GM19238 (cell line): ENCODE measurements at regions not wholly inside any gene's neighbourhood (a gene's known extent, or its start where the extent isn't known, plus 50 kb on each side); places are given as distances from the start of the nearest gene placed in this dataset.
"Not testable (repeated sequence)": the region's sequence is repeated elsewhere in the genome, so short reads cannot be mapped to it uniquely, and the experiment has no call there.

Experiments
- DNase-seq: peaks from one replicate; pipeline ENCODE4 v3.0.0; 2011; ENCODE audit warnings: low spot score; ENCODE audit not compliant: insufficient read length

DNA sequence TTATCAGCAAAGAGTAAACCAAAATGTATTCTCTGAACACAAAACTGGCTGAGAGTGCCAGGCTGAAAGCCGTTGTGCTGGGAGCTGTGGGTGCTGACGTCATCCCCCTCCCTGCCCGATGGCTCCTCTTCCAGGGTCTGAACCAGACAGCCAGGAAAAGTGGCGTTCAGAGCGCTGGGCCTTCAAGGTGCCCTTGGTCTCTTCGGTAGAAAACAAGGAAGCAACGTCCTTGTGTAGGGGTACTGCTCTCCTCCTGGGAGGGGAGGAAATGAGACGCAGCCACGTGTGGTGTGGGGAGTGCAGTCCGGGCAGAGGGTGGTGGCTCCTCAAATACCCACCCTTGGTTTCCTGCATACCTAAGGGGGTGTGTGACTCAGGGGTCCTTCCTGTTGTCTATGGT lies 394.7 kb downstream of the SEC14L1 start:
- no peak for DNase-seq

- DNase-seq, result no peak
Measured at GRCh38 chr17:77535892-77536291, 395.1 kb downstream of the SEC14L1 start.

DNA sequence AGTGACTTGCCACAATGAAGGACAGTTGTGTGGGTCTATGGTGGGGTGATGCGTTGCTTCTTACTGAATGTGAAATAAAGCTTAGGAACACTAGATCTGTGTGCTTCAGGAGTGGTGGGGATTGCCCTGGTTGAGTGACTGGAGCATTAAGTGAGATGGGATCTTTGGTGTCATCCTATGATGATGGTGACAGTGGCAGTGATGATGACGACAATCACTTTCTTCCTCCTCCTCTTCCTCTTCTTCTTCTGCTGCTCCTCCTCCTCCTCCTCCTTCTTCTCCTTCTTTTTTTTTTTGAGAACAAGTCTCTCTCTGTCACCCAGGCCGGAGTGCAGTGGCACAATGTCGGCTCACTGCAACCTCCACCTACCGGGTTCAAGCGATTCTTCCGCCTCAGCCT lies 396.8 kb downstream of the SEC14L1 start:
- DNase-seq, result no peak

DNA sequence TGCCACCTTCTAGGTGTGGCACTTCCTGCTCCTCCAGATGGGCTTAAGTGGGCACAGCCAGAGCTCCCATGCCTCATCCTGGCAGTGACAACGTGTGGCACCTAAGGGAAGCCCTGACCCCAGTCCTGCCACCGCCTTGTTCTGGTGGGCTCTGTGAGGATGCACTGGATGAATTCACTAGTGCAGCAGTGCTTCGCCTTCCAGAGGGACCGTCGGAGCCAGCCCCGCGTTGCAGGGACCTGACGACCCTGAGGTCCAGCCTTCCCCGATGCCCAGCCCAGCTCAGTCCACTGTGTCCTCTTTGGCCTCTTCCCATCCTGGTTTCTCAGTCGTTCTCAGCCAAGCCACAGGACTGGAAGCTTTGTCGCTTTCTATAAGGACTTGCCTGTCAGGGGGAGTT lies 399.8 kb downstream of the SEC14L1 start:
- DNase-seq, result no peak

- DNase-seq, result no peak
Measured at GRCh38 chr17:77540975-77541374, 400.2 kb downstream of the SEC14L1 start.

DNA sequence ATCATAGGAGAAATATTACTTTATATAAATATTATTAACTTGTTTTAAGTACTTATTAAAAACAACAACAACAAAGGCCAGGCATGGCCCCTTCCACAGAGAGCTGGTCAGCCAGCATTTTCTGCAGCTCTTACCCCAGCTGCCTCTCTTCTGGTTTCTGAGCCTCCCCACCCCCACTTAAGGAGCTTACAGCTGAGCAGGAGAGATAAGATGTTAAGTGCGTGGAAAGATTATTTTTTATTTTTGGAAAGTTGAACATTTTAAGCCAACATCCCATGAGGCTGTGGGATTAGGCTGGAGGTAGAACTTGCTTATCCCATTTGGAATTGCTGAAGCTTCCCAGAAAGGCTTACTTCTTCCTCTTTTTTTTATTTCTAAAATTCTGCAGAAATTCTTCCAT lies 401.2 kb downstream of the SEC14L1 start:
- no peak for DNase-seq

DNA sequence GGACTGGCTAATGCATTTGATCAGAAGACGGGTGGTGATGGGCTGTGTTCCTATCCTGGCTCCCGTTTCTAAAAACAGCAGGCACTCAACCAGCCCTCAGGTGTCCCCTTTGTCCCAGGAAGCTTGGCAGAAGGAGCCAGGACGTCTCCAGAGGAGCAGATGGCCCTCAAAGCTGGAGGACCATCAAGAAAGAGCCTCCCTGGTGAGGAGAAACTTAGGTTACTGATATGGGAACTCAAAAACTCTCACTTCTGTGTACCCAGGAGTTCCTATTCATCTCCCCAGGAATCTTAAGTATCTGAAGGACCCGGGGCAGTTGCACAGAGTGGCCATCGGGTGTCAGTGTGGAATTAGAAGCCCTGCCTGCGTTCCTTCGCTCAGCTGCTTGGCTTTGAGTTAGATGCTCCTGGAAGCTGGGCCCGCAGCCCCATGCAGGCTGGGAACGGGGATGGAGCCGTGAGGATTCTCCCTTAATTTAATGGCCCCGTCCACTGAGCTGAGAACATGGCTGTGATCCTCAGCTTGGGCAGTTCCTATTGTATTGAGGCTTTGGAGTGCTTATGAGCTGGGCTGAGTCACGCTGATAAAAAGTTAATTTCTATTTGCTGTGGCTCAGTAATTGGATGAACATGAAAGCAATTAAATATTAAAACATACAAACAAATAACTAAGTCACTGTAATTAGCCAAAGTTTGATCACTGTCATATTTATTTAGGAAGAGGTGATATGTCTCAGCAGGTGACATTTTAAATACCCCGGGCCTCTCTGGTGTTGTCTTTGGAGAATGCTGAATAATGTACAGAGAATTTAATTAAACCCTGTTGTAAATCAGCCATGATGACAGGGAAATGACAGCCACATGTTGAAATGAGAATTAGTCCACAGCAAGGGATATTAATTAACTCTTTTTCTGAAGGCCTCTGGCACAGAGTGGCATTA lies 402.1 kb downstream of the SEC14L1 start:
- DNase-seq, result peak; percentile 56

- no peak for DNase-seq
Measured at GRCh38 chr17:77543801-77544200, 403.0 kb downstream of the SEC14L1 start.

DNA sequence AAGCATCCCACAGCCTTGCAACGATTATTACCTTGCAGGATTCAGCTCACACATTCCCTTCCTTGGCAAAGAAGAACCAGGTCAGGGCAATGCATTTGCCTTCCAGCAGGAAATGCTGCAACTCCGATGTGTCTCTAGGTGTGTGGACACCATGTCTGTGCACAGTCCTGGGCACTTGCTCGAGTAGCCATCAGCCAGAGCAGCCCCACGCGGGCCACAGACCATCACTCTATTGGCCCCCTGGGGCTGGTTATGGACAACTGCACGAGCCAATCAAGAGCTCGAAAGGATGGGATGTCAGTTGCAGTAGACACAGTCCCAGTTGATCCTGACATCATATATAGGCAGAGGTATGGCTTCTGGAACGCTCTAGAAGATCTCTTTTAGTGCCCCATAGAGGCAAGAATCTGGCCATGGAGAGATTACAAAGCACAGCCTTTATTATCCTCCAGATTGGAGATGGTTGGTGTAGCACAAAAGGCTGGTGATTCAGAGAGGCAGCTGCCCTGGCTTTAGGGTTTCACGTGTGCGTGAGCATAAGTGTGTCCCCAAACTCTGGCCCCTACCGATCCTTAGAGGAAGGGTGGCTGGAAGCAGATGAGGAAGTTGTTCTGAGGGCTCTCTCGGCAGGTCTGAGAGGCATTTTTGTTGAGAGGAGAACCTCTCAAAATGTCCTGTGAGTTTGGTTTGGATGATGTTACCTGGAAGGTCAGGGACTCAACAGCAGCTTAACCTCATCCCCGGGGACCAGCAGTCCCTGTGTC lies 403.8 kb downstream of the SEC14L1 start:
- no peak for DNase-seq

DNA sequence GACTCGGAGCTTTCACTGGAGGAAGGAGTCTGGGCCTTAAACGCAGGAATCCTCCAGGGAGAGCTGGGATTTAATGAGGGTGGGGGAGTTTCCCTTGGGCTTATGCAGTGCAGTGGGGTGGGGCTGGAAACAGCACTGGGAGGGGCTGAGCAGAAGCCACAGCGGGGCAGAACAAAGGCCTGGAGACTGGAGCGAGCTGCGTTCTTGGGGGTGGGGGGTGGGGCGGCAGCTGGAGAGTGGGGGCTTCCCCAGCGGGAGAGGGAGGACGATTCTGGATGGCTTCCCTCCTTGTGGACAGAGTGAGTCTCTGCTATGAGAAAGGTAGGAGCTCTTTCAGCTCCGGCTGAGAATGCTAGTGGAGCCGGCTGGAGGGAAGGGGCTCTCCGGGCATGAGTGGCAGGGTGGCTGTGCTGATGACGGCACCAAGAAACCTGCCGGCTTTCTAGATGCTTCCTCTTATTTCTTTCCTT lies 406.0 kb downstream of the SEC14L1 start:
- DNase-seq, result no peak

DNA sequence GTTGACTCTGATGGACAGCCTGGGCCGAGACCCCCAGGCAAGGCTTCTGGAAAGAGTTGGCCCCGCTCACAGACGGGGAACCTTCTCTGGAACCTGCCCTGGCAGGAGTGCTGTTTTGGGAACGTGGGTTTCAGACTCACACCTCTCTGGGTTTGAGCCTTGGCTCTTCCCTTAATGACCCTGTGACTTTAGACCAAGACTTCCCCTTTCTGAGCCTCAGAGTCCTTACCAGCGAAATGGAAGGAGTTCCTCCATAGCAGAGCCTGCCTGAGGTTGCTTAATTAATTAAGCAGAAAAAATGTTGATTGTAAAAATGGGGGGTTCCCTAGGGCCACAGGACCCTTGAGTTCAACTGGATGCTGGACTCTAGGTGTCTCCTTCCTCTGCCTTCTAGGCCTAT lies 408.2 kb downstream of the SEC14L1 start:
- DNase-seq, result no peak

- DNase-seq, result no peak
Measured at GRCh38 chr17:77549726-77550366, 408.7 kb upstream of the TNRC6C start.

DNA sequence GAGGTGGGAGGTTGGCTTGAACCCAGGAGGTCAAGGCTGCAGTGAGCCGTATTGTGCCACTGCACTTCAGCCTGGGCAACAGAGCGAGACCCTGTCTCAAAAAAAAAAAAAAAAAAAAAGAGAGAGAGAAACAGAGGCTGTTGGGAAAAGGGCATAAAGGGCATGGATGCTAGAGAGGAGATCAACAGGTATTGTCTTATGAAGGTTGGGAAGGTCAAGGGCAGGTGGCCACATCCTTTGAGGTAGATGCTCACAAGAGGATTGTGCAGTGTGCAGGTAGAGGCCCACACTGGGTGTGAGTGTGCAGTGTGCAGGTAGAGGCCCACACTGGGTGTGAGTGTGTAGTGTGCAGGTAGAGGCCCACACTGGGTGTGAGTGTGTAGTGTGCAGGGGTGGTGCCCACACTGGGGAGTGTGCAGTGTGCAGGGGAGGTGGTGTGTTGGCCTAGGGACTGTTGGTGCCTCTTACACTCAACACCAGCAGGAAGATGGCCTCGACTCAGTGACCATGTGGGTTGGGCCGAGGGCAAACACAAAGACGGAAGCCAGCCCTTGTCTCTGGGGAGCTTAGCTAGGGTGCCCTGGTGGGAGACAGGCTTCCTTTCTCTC lies 404.9 kb upstream of the TNRC6C start:
- DNase-seq, result no peak

GRCh38 chr17:77555121-77555591 lies 403.3 kb upstream of the TNRC6C start:
- no peak for DNase-seq

DNA sequence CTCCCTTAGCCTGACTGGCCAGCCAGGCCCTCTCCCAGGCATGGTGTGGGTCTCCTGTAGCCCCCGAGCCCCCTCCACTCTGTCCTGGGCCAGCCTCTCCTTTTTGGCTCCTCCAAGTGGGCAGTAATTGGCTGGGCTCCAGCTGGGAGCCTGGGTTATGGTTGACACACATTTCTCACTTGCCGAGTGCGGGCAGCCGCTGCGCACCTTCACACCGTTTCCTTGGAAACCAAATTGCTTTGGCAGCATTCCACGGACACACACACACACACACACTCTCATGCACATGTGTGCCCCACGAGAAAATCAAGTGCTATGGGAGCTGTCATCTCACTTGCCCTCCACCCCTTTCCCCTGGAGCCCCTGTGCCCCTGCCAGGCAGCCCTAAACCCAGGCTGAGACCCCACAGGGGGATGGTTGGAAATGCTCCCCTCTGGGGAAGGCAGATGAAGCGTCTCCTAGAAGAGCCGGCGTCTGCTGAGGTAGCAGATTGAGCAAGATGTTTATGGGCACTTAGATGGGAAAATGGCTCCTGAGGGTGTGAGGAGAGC lies 402.7 kb upstream of the TNRC6C start:
- no peak for DNase-seq

DNA sequence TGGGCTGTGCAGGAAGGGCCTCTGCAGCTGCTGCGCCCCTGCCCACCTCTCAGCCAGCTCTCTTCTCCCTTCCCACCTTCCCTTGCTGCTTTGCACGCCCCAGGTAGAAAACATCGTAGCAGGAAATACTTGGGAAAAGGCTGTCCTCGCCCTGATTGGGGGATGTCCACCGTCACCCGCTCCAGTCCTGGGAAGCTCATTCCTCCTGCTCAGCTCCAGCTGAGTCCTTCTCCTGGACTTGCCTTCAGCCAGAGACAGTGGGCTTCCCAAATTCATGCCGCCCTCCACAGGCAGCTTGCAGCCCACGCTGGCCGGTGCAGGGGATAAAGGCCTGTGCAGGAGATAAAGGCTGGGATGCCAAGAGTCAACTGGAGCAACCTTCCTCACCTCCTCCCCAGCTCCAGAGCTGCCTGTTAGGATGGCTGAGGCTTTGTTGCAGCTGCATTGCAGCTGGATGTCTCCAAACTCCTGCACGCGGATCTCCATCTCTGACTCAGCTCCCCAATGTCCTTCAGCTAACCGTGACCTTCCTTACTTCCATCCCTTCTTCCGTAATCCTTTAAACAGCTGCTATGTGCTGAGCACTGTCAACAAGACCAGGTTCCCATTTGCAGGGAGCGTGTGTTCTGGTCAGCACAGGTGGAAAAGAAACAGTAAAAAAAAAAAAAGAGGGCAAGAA lies 402.0 kb upstream of the TNRC6C start:
- DNase-seq, result no peak

DNA sequence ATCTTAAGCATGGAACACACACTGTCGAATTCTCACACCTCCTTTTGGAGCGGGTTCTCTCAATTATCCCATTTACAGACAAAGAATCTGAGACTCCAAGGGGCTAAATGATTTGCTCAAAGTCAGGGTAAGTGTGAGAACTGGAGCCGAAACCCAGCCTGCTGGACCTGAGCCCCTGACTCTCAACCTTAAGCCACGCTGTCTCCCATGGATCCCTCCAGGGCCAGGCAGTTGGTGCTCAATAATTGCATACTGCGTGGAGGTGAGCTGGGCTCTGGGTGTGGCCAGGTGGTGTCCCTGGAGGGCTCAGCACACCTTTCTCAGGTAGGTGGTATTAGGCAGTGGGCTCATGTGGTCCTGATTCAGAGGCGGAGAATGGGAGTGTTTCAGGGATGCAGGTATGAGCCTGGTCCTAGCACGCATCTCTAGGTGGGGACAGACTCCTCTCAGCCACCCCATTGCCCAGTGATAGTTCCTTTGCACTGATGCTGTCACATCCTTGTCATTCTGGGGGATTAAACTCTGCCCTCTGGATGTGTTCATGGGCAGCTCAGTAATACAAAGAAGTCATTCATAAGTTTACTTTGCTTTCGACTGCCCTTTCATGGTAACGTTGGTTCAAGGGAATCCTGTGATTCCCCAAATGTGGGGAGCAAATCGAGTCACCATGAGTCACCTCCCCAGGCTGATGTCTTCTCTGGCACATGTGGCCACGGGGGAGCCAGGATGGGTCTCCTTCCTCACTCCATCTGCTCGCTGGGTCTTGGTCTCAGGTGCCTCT lies 399.5 kb upstream of the TNRC6C start:
- DNase-seq, result no peak

GRCh38 chr17:77560381-77560780 lies 398.1 kb upstream of the TNRC6C start:
- DNase-seq, result no peak

DNA sequence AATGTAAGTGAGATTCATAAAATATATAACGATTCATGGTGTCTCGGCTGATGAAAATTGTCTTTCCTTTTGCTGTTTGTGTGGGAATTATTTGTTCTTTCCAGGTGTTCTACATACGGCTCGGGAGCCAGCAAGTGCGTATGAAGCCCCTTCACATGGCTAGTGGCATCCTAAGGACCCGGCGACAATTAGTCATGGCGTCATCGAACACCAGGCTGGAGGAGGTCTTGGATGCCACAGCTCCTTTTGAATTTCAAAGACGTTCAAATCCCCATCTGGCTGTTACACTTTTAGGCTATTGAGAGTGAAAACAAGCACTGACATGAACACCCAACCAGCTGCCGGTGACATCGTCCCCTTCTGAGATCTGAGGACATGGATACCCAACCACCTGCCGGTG lies 397.7 kb upstream of the TNRC6C start:
- DNase-seq, result no peak

DNA sequence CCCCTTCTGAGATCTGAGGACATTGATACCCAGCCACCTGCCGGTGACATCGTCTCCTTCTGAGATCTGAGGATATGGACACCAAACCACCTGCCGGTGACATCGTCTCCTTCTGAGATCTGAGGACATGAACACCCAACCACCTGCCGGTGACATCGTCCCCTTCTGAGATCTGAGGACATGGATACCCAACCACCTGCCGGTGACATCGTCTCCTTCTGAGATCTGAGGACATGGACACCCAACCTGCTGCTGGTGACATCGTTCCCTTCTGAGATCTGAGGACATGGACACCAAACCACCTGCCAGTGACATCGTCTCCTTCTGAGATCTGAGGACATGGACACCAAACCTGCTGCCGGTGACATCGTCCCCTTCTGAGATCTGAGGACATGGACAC lies 396.1 kb upstream of the TNRC6C start:
- not testable (repeated sequence) for DNase-seq
